NCI-H1694 treated with DMSO at 0.1 percent for 48 hours (cell line): ENCODE measurements at regions not wholly inside any gene's neighbourhood (a gene's known extent, or its start where the extent isn't known, plus 50 kb on each side); places are given as distances from the start of the nearest gene placed in this dataset.

Source experiments
- DNase-seq: peaks from one replicate; lab custom pipeline; 2025; lab: John Stamatoyannopoulos, UW

- DNase-seq: no peak
Observed at GRCh38 chr1:184919892-184920291, 54.4 kb downstream of the NIBAN1 start.

- no peak for DNase-seq
Observed at GRCh38 chr1:184915463-184916090, 58.7 kb downstream of the NIBAN1 start.

- no peak for DNase-seq
Observed at GRCh38 chr1:184914149-184914548, 60.2 kb downstream of the NIBAN1 start.

GRCh38 chr1:184912392-184912791, 61.9 kb downstream of the NIBAN1 start:
- no peak for DNase-seq

GRCh38 chr1:184911830-184912229, 62.5 kb downstream of the NIBAN1 start:
- no peak for DNase-seq

GRCh38 chr1:184911103-184911745, 63.1 kb downstream of the NIBAN1 start:
- no peak for DNase-seq

GRCh38 chr1:184910691-184911091, 63.6 kb downstream of the NIBAN1 start:
- no peak for DNase-seq

- no peak for DNase-seq
Observed at GRCh38 chr1:184910005-184910404, 64.3 kb downstream of the NIBAN1 start.

- no peak for DNase-seq
Observed at GRCh38 chr1:184909019-184909418, 65.3 kb downstream of the NIBAN1 start.

- no peak for DNase-seq
Observed at GRCh38 chr1:184908506-184908905, 65.8 kb downstream of the NIBAN1 start.

- no peak for DNase-seq
Observed at GRCh38 chr1:184907500-184907899, 66.8 kb downstream of the NIBAN1 start.

- DNase-seq: no peak
Observed at GRCh38 chr1:184906761-184907160, 67.5 kb downstream of the NIBAN1 start.

- no peak for DNase-seq
Observed at GRCh38 chr1:184905601-184906322, 68.5 kb downstream of the NIBAN1 start.

GRCh38 chr1:184903111-184903692, 71.1 kb downstream of the NIBAN1 start:
- no peak for DNase-seq

GRCh38 chr1:184900507-184900906, 73.8 kb downstream of the NIBAN1 start:
- DNase-seq: no peak

GRCh38 chr1:184896000-184896399, 78.3 kb downstream of the NIBAN1 start:
- DNase-seq: no peak

GRCh38 chr1:184895086-184895485, 79.2 kb downstream of the NIBAN1 start:
- no peak for DNase-seq

- DNase-seq: no peak
Observed at GRCh38 chr1:184893695-184894094, 80.6 kb downstream of the NIBAN1 start.

GRCh38 chr1:184892116-184892515, 82.2 kb downstream of the NIBAN1 start:
- DNase-seq: no peak

GRCh38 chr1:184891440-184891839, 82.9 kb downstream of the NIBAN1 start:
- no peak for DNase-seq

GRCh38 chr1:184890539-184890973, 83.8 kb downstream of the NIBAN1 start:
- DNase-seq: peak; percentile 47

GRCh38 chr1:184889902-184890301, 84.4 kb downstream of the NIBAN1 start:
- DNase-seq: no peak

GRCh38 chr1:184889166-184889565, 85.1 kb downstream of the NIBAN1 start:
- DNase-seq: peak; percentile 41
